Panc1 (cell line): ENCODE measurements at regions not wholly inside any gene's neighbourhood (a gene's known extent, or its start where the extent isn't known, plus 50 kb on each side); places are given as distances from the start of the nearest gene placed in this dataset.
A peak's percentile ranks its signal among the peaks of the same experiment; 100 is the strongest.

Source experiments
- ATAC-seq: fragments of 200-7000 bp; cut with Tn5 transposase; 2 replicates; pipeline ENCODE4 v1.9.1; 2020; ENCODE audit warnings: mild to moderate bottlenecking, moderate library complexity
- BruUV-seq: library from RNA; stranded (reverse); fragments of 400-500 nt; replicated peaks from 2 replicates; lab custom pipeline; 2021; lab: Mats Ljungman, UMichigan
- CTCF ChIA-PET: fragments of 300-600 bp; sonication (Branson Sonifier 250); formaldehyde crosslinking; loops from one replicate; lab custom pipeline; 2022; ENCODE audit warnings: antibody characterized with exemption; lab: Charles Lee
- POLR2A ChIA-PET: fragments of 300-600 bp; sonication (Branson Sonifier 250); formaldehyde crosslinking; loops from one replicate; lab custom pipeline; 2022; ENCODE audit warnings: antibody characterized with exemption; lab: Charles Lee
- DNase-seq: peaks from one replicate; pipeline ENCODE4 v3.0.0-alpha.2; 2010; ENCODE audit warnings: low read depth, low spot score
- H3K27ac ChIP-seq: 2 replicates; pipeline ENCODE4 v1.5.1; 2011; ENCODE audit warnings: mild to moderate bottlenecking, low read length, inconsistent platforms
- H3K27me3 ChIP-seq: fragments of 200-500 bp; sonication (Bioruptor generic); 2 replicates; pipeline ENCODE4 v1.6.0; 2014; ENCODE audit warnings: low read length, inconsistent platforms; ENCODE audit not compliant: control insufficient read depth, insufficient read depth
- H3K36me3 ChIP-seq: fragments of 200-500 bp; sonication (Bioruptor generic); 2 replicates; pipeline ENCODE4 v1.5.1; 2014; ENCODE audit warnings: inconsistent platforms, mild to moderate bottlenecking, low read length, moderate library complexity; ENCODE audit not compliant: control insufficient read depth, insufficient read depth
- H3K4me1 ChIP-seq: 2 replicates; pipeline ENCODE4 v1.5.1; 2011; ENCODE audit warnings: inconsistent platforms, mild to moderate bottlenecking, low read length, moderate library complexity; ENCODE audit not compliant: control insufficient read depth, insufficient read depth
- H3K4me3 ChIP-seq, 2 experiments: 2 replicates each; pipeline ENCODE4 v1.5.1; 2011 to 2012; ENCODE audit warnings: low read depth in 2 of 2, low read length in 2 of 2, mild to moderate bottlenecking in 2 of 2, inconsistent platforms in 1 of 2, moderate library complexity in 1 of 2
- H3K9me3 ChIP-seq: fragments of 200-500 bp; sonication (Bioruptor generic); 2 replicates; pipeline ENCODE4 v1.5.1; 2014; ENCODE audit warnings: low read depth, mild to moderate bottlenecking, inconsistent platforms, low read length, moderate library complexity; ENCODE audit not compliant: control insufficient read depth, insufficient read depth
- POLR2AphosphoS5 ChIP-seq: IDR thresholded peaks from 2 replicates; pipeline ENCODE4 v1.6.1; 2012; ENCODE audit warnings: mild to moderate bottlenecking, low read depth, low read length, moderate library complexity
- SIN3A ChIP-seq: IDR thresholded peaks from 2 replicates; pipeline ENCODE4 v1.6.1; 2012; ENCODE audit warnings: low read depth, mild to moderate bottlenecking, low read length, moderate library complexity, borderline replicate concordance; ENCODE audit not compliant: insufficient read depth
- TCF7L2 ChIP-seq: IDR thresholded peaks from 2 replicates; pipeline ENCODE4 v1.6.1; 2011; ENCODE audit warnings: mild to moderate bottlenecking, low read depth, low read length, inconsistent platforms
- in situ Hi-C: cut with HindIII; loops from 2 replicates; pipeline ENCODE4 v1.10.0; 2016; ENCODE audit warnings: low sequenced_read_pairs, low pct_unique_long_range_greater_than_20kb
- intact Hi-C: fragments of 100-400 bp; cut with micrococcal nuclease; formaldehyde crosslinking; loops from one replicate; pipeline ENCODE4 v1.10.0; 2022; ENCODE audit not compliant: unreplicated experiment
- TF ChIP-seq, protein P1 (sequence below): fragments of 450-650 bp; IDR thresholded peaks from 2 replicates; pipeline ENCODE4 v1.5.1; 2017; ENCODE audit warnings: mild to moderate bottlenecking
- TF ChIP-seq, protein P2 (sequence below), 2 experiments: IDR thresholded peaks; 2 replicates each; pipeline ENCODE4 v1.6.1; 2011 to 2012; ENCODE audit warnings: low read depth in 2 of 2, control low read depth in 1 of 2, low read length in 1 of 2, mild to moderate bottlenecking in 1 of 2, moderate library complexity in 1 of 2; ENCODE audit not compliant: insufficient read depth in 1 of 2

DNA sequence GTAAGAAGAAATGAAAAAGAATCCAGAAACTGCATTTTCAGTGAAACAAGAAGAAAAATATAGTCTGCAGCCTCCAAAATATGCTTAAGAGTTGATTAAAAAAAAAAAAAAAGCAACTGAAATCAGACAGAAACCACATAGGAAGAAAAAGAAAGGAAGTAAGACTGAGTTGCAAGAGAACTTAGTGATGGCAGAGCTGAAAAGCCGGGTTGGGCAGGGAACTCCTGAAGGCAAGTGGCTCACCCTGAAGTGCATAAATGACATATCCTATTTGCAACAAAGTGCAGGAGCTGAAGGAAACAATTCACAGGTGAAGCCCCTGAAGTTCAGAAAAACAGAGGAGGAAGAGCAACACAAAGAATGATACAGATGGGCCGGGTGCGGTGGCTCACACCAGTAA is 108.8 kb upstream of the SLC25A36 start:
- Histone ChIP-seq H3K4me1 (no peaks in the 10 kb centered on the region), H3K9me3 (no peaks in the 10 kb centered on the region), H3K27me3 (no peaks in the 10 kb centered on the region; the same call in 1 of the 2 replicates), H3K27ac (no peak overlapping the region), H3K36me3 (no peaks in the 10 kb centered on the region), H3K4me3 (no peak overlapping the region)
- intact Hi-C loops (no loop called here), in situ Hi-C loops (no loop called here)
- TF ChIP-seq POLR2AphosphoS5 (no peak), TCF7L2 (no peak), SIN3A (no peak)
- TF ChIP-seq, protein P1, sequence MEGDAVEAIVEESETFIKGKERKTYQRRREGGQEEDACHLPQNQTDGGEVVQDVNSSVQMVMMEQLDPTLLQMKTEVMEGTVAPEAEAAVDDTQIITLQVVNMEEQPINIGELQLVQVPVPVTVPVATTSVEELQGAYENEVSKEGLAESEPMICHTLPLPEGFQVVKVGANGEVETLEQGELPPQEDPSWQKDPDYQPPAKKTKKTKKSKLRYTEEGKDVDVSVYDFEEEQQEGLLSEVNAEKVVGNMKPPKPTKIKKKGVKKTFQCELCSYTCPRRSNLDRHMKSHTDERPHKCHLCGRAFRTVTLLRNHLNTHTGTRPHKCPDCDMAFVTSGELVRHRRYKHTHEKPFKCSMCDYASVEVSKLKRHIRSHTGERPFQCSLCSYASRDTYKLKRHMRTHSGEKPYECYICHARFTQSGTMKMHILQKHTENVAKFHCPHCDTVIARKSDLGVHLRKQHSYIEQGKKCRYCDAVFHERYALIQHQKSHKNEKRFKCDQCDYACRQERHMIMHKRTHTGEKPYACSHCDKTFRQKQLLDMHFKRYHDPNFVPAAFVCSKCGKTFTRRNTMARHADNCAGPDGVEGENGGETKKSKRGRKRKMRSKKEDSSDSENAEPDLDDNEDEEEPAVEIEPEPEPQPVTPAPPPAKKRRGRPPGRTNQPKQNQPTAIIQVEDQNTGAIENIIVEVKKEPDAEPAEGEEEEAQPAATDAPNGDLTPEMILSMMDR: no peak
- TF ChIP-seq, protein P2, sequence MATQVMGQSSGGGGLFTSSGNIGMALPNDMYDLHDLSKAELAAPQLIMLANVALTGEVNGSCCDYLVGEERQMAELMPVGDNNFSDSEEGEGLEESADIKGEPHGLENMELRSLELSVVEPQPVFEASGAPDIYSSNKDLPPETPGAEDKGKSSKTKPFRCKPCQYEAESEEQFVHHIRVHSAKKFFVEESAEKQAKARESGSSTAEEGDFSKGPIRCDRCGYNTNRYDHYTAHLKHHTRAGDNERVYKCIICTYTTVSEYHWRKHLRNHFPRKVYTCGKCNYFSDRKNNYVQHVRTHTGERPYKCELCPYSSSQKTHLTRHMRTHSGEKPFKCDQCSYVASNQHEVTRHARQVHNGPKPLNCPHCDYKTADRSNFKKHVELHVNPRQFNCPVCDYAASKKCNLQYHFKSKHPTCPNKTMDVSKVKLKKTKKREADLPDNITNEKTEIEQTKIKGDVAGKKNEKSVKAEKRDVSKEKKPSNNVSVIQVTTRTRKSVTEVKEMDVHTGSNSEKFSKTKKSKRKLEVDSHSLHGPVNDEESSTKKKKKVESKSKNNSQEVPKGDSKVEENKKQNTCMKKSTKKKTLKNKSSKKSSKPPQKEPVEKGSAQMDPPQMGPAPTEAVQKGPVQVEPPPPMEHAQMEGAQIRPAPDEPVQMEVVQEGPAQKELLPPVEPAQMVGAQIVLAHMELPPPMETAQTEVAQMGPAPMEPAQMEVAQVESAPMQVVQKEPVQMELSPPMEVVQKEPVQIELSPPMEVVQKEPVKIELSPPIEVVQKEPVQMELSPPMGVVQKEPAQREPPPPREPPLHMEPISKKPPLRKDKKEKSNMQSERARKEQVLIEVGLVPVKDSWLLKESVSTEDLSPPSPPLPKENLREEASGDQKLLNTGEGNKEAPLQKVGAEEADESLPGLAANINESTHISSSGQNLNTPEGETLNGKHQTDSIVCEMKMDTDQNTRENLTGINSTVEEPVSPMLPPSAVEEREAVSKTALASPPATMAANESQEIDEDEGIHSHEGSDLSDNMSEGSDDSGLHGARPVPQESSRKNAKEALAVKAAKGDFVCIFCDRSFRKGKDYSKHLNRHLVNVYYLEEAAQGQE (IDR thresholded peaks at IDR 0.05; ENCODE audit: insufficient read depth in 1 of 2, low read depth in 2 of 2, low read length in 1 of 2): no peak
- BruUV-seq: no TSS peak
- no peak for DNase-seq
- POLR2A ChIA-PET: no interaction called here
- CTCF ChIA-PET: no interaction called here
- no peak for ATAC-seq

DNA sequence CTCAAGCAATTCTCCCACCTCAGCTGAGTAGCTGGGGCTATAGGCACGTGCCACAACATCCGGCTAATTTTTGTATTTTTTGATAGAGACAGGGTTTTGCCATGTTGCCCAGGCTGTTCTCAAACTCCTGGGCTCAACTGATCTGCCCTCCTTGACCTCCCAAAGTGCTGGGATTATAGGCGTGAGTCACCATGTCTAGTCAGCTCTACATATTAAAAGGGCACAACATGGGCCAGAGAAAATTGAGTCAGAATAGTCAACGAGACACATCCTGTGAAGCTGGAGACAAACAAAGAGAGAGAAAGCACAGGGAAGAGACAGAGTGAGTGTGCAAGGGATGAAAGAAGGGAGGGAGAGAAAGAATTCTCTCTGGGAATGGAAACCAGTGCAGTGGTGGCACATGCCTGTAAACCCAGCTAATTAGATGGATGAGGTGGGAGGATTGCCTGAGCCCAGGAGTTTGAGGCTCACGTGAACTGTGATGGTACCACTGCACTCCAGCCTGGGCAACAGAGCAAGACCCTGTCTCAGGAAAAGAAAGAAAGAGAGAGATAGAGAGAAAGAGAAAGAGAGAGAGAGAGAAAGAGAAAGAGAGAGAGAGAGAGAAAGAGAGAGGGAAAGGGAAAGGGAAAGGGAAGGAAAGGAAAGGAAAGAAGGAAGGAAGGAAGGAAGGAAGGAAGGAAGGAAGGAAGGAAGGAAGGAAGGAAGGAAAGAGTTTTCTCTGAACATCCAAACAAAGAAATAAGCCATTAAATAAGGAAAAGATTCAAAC is 107.2 kb upstream of the SLC25A36 start:
- Histone ChIP-seq H3K9me3 (no peaks in the 10 kb centered on the region), H3K27me3 (no peaks in the 10 kb centered on the region; the same call in 1 of the 2 replicates), H3K36me3 (no peaks in the 10 kb centered on the region), H3K4me3 (no peak overlapping the region), H3K27ac (no peak overlapping the region), H3K4me1 (no peaks in the 10 kb centered on the region)
- TF ChIP-seq SIN3A (no peak), POLR2AphosphoS5 (no peak), TCF7L2 (no peak)
- TF ChIP-seq, protein P1: no peak
- TF ChIP-seq, protein P2 (IDR thresholded peaks at IDR 0.05; ENCODE audit: insufficient read depth in 1 of 2, low read depth in 2 of 2, low read length in 1 of 2): no peak
- ATAC-seq (no peak; the same call in 1 of the 2 replicates), DNase-seq (peak; percentile 10)
- POLR2A ChIA-PET: no interaction called here
- in situ Hi-C loops: no loop called here
- no TSS peak for BruUV-seq
- intact Hi-C loops: no loop called here
- CTCF ChIA-PET: no interaction called here
